WTC11 (cell line): ENCODE measurements at regions not wholly inside any gene's neighbourhood (a gene's known extent, or its start where the extent isn't known, plus 50 kb on each side); places are given as distances from the start of the nearest gene placed in this dataset.

Source experiments
- EMX1 ChIP-seq: fragments of 250-450 bp; sonication (Bioruptor Pico); IDR thresholded peaks from 2 replicates; pipeline ENCODE4 v1.8.0; 2021; ENCODE audit warnings: mild to moderate bottlenecking
- IRF2 ChIP-seq: sonication (generic); formaldehyde crosslinking; IDR thresholded peaks from 2 replicates; pipeline ENCODE4 v1.8.0; 2022; ENCODE audit warnings: low read depth, missing genetic modification reagents, borderline replicate concordance
- NFE2L1 ChIP-seq: sonication (generic); formaldehyde crosslinking; IDR thresholded peaks from 2 replicates; pipeline ENCODE4 v1.8.1; 2023; ENCODE audit warnings: missing genetic modification reagents
- TEAD1 ChIP-seq: sonication (generic); formaldehyde crosslinking; IDR thresholded peaks from 2 replicates; pipeline ENCODE4 v1.8.0; 2022; ENCODE audit warnings: mild to moderate bottlenecking, missing genetic modification reagents
- ZBTB21 ChIP-seq: sonication (generic); formaldehyde crosslinking; IDR thresholded peaks from 2 replicates; pipeline ENCODE4 v1.8.1; 2023; ENCODE audit warnings: mild to moderate bottlenecking, missing genetic modification reagents, borderline replicate concordance
- TF ChIP-seq, protein P1 (sequence below): sonication (generic); formaldehyde crosslinking; IDR thresholded peaks from 2 replicates; pipeline ENCODE4 v1.8.0; 2023; ENCODE audit warnings: missing genetic modification reagents, mild to moderate bottlenecking, borderline replicate concordance
- TF ChIP-seq, protein P2 (sequence below): sonication (generic); formaldehyde crosslinking; IDR thresholded peaks from 2 replicates; pipeline ENCODE4 v1.8.0; 2022; ENCODE audit warnings: mild to moderate bottlenecking, missing genetic modification reagents
- TF ChIP-seq, protein P3 (sequence below): sonication (generic); formaldehyde crosslinking; IDR thresholded peaks from 2 replicates; pipeline ENCODE4 v1.8.0; 2023; ENCODE audit warnings: mild to moderate bottlenecking, missing genetic modification reagents
- TF ChIP-seq, protein P4 (sequence below): sonication (generic); formaldehyde crosslinking; IDR thresholded peaks from 2 replicates; pipeline ENCODE4 v1.8.0; 2022; ENCODE audit warnings: mild to moderate bottlenecking, missing genetic modification reagents
- TF ChIP-seq, protein P5 (sequence below): fragments of 200-600 bp; IDR thresholded peaks from 2 replicates; pipeline ENCODE4 v1.8.0; 2022; ENCODE audit warnings: antibody characterized with exemption
- TF ChIP-seq, protein P6 (sequence below): sonication (generic); formaldehyde crosslinking; IDR thresholded peaks from 2 replicates; pipeline ENCODE4 v1.8.1; 2022; ENCODE audit warnings: low read depth, missing genetic modification reagents, borderline replicate concordance

DNA sequence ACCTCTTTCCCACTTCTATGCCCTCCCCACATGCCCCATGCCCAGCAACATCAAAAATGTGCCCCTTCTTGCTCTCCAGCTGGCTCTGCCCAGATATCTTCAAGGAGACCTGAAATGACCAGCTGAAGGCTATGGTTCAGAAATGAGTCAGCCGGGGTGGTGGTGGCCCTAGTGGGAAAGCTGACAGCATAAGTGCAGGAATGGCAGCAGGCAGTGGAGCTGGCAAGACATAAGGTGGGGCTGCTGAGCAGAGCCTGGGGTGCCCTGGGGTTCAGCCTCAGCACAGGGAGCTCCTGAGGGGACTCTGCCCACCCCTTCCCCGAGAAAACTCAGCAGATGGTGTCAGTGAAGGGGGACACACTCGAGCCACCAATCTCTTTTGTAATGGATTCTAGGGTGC is 593.4 kb downstream of the BUD13 start:
- TF ChIP-seq, protein P1, sequence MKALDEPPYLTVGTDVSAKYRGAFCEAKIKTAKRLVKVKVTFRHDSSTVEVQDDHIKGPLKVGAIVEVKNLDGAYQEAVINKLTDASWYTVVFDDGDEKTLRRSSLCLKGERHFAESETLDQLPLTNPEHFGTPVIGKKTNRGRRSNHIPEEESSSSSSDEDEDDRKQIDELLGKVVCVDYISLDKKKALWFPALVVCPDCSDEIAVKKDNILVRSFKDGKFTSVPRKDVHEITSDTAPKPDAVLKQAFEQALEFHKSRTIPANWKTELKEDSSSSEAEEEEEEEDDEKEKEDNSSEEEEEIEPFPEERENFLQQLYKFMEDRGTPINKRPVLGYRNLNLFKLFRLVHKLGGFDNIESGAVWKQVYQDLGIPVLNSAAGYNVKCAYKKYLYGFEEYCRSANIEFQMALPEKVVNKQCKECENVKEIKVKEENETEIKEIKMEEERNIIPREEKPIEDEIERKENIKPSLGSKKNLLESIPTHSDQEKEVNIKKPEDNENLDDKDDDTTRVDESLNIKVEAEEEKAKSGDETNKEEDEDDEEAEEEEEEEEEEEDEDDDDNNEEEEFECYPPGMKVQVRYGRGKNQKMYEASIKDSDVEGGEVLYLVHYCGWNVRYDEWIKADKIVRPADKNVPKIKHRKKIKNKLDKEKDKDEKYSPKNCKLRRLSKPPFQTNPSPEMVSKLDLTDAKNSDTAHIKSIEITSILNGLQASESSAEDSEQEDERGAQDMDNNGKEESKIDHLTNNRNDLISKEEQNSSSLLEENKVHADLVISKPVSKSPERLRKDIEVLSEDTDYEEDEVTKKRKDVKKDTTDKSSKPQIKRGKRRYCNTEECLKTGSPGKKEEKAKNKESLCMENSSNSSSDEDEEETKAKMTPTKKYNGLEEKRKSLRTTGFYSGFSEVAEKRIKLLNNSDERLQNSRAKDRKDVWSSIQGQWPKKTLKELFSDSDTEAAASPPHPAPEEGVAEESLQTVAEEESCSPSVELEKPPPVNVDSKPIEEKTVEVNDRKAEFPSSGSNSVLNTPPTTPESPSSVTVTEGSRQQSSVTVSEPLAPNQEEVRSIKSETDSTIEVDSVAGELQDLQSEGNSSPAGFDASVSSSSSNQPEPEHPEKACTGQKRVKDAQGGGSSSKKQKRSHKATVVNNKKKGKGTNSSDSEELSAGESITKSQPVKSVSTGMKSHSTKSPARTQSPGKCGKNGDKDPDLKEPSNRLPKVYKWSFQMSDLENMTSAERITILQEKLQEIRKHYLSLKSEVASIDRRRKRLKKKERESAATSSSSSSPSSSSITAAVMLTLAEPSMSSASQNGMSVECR (CRISPR knock-in tag) = no peak
- TF ChIP-seq IRF2 (no peak), TEAD1 (CRISPR knock-in tag) (no peak), EMX1 (CRISPR knock-in tag) (no peak), ZBTB21 (CRISPR knock-in tag) (no peak), NFE2L1 (no peak)
- TF ChIP-seq, protein P2, sequence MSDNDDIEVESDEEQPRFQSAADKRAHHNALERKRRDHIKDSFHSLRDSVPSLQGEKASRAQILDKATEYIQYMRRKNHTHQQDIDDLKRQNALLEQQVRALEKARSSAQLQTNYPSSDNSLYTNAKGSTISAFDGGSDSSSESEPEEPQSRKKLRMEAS = no peak
- TF ChIP-seq, protein P3, sequence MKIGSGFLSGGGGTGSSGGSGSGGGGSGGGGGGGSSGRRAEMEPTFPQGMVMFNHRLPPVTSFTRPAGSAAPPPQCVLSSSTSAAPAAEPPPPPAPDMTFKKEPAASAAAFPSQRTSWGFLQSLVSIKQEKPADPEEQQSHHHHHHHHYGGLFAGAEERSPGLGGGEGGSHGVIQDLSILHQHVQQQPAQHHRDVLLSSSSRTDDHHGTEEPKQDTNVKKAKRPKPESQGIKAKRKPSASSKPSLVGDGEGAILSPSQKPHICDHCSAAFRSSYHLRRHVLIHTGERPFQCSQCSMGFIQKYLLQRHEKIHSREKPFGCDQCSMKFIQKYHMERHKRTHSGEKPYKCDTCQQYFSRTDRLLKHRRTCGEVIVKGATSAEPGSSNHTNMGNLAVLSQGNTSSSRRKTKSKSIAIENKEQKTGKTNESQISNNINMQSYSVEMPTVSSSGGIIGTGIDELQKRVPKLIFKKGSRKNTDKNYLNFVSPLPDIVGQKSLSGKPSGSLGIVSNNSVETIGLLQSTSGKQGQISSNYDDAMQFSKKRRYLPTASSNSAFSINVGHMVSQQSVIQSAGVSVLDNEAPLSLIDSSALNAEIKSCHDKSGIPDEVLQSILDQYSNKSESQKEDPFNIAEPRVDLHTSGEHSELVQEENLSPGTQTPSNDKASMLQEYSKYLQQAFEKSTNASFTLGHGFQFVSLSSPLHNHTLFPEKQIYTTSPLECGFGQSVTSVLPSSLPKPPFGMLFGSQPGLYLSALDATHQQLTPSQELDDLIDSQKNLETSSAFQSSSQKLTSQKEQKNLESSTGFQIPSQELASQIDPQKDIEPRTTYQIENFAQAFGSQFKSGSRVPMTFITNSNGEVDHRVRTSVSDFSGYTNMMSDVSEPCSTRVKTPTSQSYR (CRISPR knock-in tag) = no peak
- TF ChIP-seq, protein P4, sequence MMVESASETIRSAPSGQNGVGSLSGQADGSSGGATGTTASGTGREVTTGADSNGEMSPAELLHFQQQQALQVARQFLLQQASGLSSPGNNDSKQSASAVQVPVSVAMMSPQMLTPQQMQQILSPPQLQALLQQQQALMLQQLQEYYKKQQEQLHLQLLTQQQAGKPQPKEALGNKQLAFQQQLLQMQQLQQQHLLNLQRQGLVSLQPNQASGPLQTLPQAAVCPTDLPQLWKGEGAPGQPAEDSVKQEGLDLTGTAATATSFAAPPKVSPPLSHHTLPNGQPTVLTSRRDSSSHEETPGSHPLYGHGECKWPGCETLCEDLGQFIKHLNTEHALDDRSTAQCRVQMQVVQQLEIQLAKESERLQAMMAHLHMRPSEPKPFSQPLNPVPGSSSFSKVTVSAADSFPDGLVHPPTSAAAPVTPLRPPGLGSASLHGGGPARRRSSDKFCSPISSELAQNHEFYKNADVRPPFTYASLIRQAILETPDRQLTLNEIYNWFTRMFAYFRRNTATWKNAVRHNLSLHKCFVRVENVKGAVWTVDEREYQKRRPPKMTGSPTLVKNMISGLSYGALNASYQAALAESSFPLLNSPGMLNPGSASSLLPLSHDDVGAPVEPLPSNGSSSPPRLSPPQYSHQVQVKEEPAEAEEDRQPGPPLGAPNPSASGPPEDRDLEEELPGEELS (CRISPR knock-in tag) = no peak
- TF ChIP-seq, protein P5, sequence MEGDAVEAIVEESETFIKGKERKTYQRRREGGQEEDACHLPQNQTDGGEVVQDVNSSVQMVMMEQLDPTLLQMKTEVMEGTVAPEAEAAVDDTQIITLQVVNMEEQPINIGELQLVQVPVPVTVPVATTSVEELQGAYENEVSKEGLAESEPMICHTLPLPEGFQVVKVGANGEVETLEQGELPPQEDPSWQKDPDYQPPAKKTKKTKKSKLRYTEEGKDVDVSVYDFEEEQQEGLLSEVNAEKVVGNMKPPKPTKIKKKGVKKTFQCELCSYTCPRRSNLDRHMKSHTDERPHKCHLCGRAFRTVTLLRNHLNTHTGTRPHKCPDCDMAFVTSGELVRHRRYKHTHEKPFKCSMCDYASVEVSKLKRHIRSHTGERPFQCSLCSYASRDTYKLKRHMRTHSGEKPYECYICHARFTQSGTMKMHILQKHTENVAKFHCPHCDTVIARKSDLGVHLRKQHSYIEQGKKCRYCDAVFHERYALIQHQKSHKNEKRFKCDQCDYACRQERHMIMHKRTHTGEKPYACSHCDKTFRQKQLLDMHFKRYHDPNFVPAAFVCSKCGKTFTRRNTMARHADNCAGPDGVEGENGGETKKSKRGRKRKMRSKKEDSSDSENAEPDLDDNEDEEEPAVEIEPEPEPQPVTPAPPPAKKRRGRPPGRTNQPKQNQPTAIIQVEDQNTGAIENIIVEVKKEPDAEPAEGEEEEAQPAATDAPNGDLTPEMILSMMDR = no peak
- TF ChIP-seq, protein P6, sequence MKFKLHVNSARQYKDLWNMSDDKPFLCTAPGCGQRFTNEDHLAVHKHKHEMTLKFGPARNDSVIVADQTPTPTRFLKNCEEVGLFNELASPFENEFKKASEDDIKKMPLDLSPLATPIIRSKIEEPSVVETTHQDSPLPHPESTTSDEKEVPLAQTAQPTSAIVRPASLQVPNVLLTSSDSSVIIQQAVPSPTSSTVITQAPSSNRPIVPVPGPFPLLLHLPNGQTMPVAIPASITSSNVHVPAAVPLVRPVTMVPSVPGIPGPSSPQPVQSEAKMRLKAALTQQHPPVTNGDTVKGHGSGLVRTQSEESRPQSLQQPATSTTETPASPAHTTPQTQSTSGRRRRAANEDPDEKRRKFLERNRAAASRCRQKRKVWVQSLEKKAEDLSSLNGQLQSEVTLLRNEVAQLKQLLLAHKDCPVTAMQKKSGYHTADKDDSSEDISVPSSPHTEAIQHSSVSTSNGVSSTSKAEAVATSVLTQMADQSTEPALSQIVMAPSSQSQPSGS = no peak
